ENCODE measurements at regions not wholly inside any gene's neighbourhood (a gene's known extent, or its start where the extent isn't known, plus 50 kb on each side); places are given as distances from the start of the nearest gene placed in this dataset.
"Not testable (repeated sequence)": the region's sequence is repeated elsewhere in the genome, so short reads cannot be mapped to it uniquely, and the experiment has no call there.

GRCh38 chr10:28769091-28769604, 91.8 kb downstream of the BAMBI start:
- Histone ChIP-seq H3K4me1 (ENCODE audit: low read depth, poor library complexity, severe bottlenecking) (peaks cover 6% of the 10 kb centered on the region), H3K4me3 (IDR thresholded peaks at IDR 0.05; ENCODE audit: insufficient read depth, low read depth, low read length) (no peak overlapping the region), H4K20me1 (ENCODE audit: insufficient read depth) (no peaks in the 10 kb centered on the region), H2AFZ (ENCODE audit: low read depth) (no peak overlapping the region), H3K79me2 (ENCODE audit: insufficient read depth, low read depth) (no peaks in the 10 kb centered on the region), H3K27ac (no peak overlapping the region), H3K9ac (no peak overlapping the region), H3K4me2 (no peak overlapping the region), H3K27me3 (ENCODE audit: insufficient read depth, low read depth) (no peaks in the 10 kb centered on the region), H3K36me3 (ENCODE audit: insufficient read depth) (no peaks in the 10 kb centered on the region)
- TF ChIP-seq CTCF (conservative IDR thresholded peaks at IDR 0.05; ENCODE audit: low read depth, low read length), result no peak

- not testable (repeated sequence) for H3K4me3 ChIP-seq (IDR thresholded peaks at IDR 0.05; ENCODE audit: insufficient read depth, low read depth, low read length); H3K27ac ChIP-seq; H3K36me3 ChIP-seq (ENCODE audit: insufficient read depth); H3K4me1 ChIP-seq (ENCODE audit: low read depth, poor library complexity, severe bottlenecking); H3K9ac ChIP-seq; H3K27me3 ChIP-seq (ENCODE audit: insufficient read depth, low read depth); H4K20me1 ChIP-seq (ENCODE audit: insufficient read depth); H3K79me2 ChIP-seq (ENCODE audit: insufficient read depth, low read depth); H2AFZ ChIP-seq (ENCODE audit: low read depth); H3K4me2 ChIP-seq
Observed at GRCh38 chr10:28771580-28772090, 94.3 kb downstream of the BAMBI start.

DNA sequence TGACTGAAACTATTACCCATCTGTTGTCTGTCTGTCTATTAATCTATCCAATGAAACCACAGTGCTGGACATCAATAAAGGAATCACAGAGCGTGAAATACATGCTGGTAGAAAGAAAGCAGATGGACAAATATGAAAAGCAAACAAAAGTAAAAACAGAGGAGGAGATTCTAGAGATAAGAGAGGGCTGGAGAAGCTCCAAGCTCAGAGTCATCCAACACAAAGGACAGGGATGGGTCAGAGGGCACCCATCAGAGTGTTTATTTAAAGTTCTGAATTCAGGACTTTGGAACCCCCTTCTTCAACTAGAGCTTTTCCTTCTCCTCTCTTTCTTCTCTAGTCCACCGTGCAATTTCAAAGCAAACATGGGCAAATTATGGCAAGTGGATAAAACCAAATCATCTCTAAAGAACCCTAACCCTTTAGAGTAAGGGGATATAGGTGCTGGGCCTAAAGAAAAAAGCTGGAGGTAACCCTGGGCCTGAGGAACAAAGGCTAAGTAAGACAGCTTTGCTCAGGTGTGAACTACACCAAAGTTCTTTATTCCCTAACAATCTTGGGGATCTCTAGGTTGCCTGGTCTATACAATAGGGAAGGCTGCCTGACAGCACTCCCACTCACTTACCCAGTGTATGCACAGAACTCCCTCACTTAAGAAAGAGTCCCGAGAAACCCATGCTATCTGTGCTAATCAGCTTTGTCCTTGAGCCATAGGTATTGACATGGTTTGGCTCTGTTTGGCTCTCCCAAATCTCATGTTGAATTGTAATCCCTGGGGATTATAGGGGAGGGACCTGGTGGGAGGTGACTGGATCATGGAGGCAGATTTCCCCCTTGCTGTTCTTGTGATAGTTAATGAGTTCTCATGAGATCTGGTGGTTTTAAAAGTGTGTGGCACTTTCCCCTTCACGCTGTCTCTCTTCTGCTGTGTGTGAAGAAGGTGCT, 97.0 kb downstream of the BAMBI start:
- no peaks in the 10 kb centered on the region for H3K79me2 ChIP-seq (ENCODE audit: insufficient read depth, low read depth)
- H3K4me1 ChIP-seq (ENCODE audit: low read depth, poor library complexity, severe bottlenecking), result peaks cover 6% of the 10 kb centered on the region
- no peaks in the 10 kb centered on the region for H3K27me3 ChIP-seq (ENCODE audit: insufficient read depth, low read depth)
- H3K4me2 ChIP-seq, result no peak overlapping the region
- no peaks in the 10 kb centered on the region for H3K36me3 ChIP-seq (ENCODE audit: insufficient read depth)
- no peak overlapping the region for H3K4me3 ChIP-seq (IDR thresholded peaks at IDR 0.05; ENCODE audit: insufficient read depth, low read depth, low read length)
- no peak for TF ChIP-seq CTCF (conservative IDR thresholded peaks at IDR 0.05; ENCODE audit: low read depth, low read length)
- no peak overlapping the region for H3K27ac ChIP-seq
- no peak overlapping the region for H3K9ac ChIP-seq
- H4K20me1 ChIP-seq (ENCODE audit: insufficient read depth), result no peaks in the 10 kb centered on the region
- H2AFZ ChIP-seq (ENCODE audit: low read depth), result no peak overlapping the region

DNA sequence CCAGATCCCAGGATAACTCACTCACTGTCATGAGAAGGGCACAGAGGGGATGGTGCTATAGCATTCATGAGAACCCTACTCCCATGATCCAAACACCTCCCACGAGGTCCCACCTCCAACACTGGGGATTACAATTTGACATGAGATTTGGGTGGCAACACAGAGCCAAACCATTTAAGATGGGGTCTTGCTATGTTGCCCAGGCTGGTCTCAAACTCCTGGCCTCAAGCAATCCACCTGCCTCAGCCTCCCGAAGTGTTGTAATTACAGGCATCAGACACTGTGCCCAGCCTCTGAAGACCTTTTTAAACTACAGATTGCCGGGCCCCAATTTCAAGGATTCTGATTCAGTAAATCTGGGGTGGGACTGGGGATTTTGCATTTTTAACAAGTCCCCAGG, 98.5 kb downstream of the BAMBI start:
- Histone ChIP-seq H3K4me1 (ENCODE audit: low read depth, poor library complexity, severe bottlenecking) (peaks cover 6% of the 10 kb centered on the region), H3K79me2 (ENCODE audit: insufficient read depth, low read depth) (no peaks in the 10 kb centered on the region), H3K4me2 (no peak overlapping the region), H3K27ac (no peak overlapping the region), H3K36me3 (ENCODE audit: insufficient read depth) (no peaks in the 10 kb centered on the region), H3K4me3 (IDR thresholded peaks at IDR 0.05; ENCODE audit: insufficient read depth, low read depth, low read length) (no peak overlapping the region), H2AFZ (ENCODE audit: low read depth) (no peak overlapping the region), H3K27me3 (ENCODE audit: insufficient read depth, low read depth) (no peaks in the 10 kb centered on the region), H3K9ac (no peak overlapping the region), H4K20me1 (ENCODE audit: insufficient read depth) (no peaks in the 10 kb centered on the region)
- no peak for TF ChIP-seq CTCF (conservative IDR thresholded peaks at IDR 0.05; ENCODE audit: low read depth, low read length)

DNA sequence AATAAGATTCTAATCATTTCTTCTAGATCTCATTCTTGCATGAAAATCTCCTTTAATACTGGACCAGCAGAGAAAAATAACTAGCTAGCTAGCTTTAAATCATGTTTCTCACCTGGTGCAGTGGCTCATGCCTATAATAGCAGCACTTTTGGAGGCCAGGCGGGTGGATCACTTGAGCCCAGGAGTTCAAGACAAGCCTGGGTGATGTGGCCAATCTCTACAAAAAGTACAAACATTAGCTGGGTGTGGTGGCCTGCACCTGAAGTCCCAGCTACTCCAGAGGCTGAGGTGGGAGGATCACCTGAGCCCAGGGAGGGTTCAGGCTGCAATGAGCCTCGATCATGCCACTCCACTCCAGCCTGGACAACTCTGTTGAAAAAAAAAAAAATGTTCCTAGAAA, 99.2 kb downstream of the BAMBI start:
- Histone ChIP-seq H4K20me1 (ENCODE audit: insufficient read depth) (no peaks in the 10 kb centered on the region), H3K79me2 (ENCODE audit: insufficient read depth, low read depth) (no peaks in the 10 kb centered on the region), H2AFZ (ENCODE audit: low read depth) (no peak overlapping the region), H3K27ac (no peak overlapping the region), H3K4me1 (ENCODE audit: low read depth, poor library complexity, severe bottlenecking) (peaks cover 6% of the 10 kb centered on the region), H3K36me3 (ENCODE audit: insufficient read depth) (no peaks in the 10 kb centered on the region), H3K4me3 (IDR thresholded peaks at IDR 0.05; ENCODE audit: insufficient read depth, low read depth, low read length) (no peak overlapping the region), H3K9ac (no peak overlapping the region), H3K27me3 (ENCODE audit: insufficient read depth, low read depth) (no peaks in the 10 kb centered on the region), H3K4me2 (no peak overlapping the region)
- TF ChIP-seq CTCF (conservative IDR thresholded peaks at IDR 0.05; ENCODE audit: low read depth, low read length), result no peak

Measured in KMS-11 (cell line).